HG03103 (cell line): ENCODE measurements at regions not wholly inside any gene's neighbourhood (a gene's known extent, or its start where the extent isn't known, plus 50 kb on each side); places are given as distances from the start of the nearest gene placed in this dataset.
"Not testable (repeated sequence)": the region's sequence is repeated elsewhere in the genome, so short reads cannot be mapped to it uniquely, and the experiment has no call there.

ENCODE experiments used
- ATAC-seq: cut with Tn5 transposase; IDR thresholded peaks from one replicate; pipeline ENCODE4 v1.9.1; 2021; ENCODE audit warnings: low read depth; ENCODE audit not compliant: unreplicated experiment

GRCh38 chr9:90449213-90449925 is 193.3 kb downstream of the DIRAS2 start:
- ATAC-seq = no peak

DNA sequence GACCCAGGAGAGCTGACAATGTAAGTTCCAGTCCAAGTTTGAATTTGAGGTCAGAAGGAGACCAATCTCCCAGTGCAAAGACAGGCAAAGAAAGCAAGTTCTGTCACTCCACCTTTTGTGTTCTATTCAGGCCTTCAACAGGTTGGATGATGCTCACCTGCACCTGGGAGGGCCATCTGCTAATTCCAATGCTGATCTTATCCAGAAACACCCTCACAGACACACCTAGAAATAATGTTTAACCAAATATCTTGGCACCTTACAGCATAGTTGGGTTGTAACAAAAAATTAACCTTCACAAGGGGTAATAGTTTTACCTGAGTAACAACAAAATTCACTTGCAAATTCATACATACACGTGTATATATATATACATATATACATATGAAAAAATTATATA is 190.8 kb downstream of the DIRAS2 start:
- no peak for ATAC-seq

GRCh38 chr9:90455316-90455715 is 187.3 kb downstream of the DIRAS2 start:
- ATAC-seq = no peak

DNA sequence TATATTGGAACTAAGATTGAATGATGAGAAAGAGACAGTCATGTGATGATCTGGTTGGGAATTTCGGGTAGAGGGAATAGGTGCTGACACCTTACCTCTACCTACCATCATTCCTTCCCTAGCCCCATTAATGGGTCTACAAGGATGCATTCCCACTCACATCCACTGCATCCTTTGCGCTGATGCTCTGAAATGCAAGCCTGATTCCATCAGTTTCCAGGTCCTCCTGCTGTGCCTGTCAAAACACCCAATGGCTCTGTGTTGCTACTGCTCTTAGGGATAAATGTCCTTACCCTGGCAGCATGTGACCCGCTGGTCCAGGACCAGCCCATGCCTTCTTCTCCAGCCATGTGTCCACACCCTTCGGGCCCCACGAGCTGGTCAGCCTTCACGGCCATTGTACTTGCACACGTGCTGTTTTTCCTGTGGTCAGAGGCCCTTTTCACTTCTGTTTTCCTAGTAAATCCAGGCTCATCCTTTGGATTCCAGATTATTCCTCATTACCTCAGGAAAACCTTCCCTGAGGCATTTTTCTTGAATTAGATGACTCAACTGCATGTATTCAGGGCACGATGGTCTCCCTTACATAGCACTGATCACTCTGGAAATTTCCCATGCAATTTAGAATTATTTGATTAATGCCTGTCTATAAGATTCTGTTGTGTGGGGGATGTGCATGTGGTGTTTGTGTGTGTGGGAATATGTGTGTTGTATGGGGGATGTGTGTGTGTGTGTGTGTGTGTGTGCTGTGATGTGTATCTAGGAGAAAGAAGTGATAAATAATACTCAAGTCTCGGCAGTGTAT is 185.0 kb downstream of the DIRAS2 start:
- ATAC-seq = no peak

DNA sequence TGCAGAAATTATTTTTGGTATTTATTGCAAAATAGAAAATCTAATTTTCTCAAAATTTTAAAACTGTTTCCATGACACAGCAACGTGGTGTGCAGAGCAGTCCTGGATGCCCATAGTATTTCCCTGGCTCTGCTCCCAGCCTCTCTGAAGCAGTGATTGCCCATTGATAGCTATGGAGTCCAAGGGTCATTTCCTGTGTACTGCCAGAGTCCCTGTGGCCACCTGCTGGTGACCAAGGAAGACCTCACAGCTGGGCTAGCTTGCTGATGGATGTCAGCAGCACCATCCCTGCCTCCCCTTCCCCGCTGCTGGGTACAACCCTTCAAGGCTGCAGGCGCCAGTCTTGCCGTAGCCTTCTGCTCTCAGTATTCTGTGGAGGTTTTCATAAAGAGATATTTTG is 184.1 kb downstream of the DIRAS2 start:
- no peak for ATAC-seq

DNA sequence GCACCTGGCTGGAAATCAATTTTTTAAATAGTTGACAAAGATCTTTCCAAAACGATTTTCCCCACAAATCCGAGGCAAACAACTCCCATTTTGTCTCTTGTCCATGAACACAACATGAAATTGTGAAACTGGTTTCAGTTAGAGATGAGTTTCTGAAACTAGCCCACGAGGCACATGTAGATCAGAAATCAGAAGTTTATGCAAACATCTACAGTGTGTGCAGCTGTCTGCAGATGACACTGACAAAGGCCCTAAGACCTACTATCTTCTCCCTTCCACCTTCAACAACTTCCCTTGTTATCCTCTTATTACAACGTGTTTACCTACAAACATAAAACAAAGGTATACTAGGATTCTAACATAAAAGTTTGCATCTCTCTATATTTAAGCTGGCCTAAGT is 183.3 kb downstream of the DIRAS2 start:
- ATAC-seq = no peak

- ATAC-seq = no peak
These were observed 182.4 kb downstream of the DIRAS2 start for GRCh38 chr9:90460220-90460619.

GRCh38 chr9:90464978-90465377 is 177.6 kb downstream of the DIRAS2 start:
- no peak for ATAC-seq

DNA sequence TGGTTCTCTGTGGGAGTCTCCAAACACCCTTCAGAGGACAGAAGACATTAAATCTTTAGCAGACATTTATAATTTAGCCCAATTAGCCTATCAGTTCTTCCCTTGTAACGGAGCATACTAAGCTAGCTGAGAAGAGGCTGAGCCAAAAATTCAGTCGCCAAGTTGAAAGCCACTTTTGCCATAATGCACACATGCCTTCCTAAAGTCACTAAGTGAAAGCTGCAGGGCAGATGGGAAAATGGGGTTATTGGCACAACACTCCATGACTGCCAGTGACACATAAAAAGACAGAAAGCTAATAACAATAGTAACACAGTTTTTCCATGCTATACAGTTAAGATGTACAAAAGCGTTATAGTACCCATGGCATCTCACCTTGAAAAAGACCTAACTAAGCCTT is 176.2 kb downstream of the DIRAS2 start:
- ATAC-seq = no peak

DNA sequence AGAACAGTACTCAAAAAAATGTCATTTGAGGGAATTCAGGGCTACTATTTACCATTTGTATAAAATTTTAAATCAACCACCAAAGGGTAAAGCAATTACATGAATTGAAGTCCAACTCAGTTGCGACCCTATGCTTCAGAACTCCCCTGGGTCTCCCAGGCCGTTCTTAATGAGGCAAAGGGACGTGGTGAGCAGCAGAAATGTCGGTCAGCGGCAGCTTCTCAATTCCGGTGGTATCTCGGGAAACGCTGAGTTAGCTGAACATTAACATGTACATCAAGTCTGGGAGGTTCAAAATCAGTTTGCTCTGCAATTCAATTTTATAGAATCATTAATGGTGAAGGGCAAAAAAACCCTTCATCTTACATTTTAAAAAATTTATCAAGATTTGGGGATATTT is 173.2 kb downstream of the DIRAS2 start:
- ATAC-seq = no peak

- ATAC-seq = no peak
These were observed 172.7 kb downstream of the DIRAS2 start for GRCh38 chr9:90469865-90470387.

- no peak for ATAC-seq
These were observed 166.6 kb downstream of the DIRAS2 start for GRCh38 chr9:90476058-90476457.

GRCh38 chr9:90477535-90477934 is 165.1 kb downstream of the DIRAS2 start:
- no peak for ATAC-seq

DNA sequence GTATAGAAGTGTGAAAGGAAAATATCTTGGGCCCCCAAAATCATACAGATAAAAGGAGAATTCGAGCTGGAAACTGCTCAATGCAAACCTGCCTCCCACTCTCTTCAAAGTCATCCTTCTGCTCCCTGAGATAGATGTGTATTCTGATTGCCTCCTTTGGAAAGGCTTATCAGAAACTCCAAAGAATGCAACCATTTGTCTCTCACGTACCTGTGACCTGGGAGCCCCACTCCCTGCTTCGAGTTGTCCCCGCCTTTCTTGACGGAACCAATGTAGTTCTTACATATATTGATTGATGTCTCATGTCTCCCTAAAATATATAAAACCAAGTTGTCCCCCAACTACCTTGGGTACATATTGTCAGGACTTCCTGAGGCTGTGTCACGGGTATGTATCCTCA is 163.8 kb downstream of the DIRAS2 start:
- no peak for ATAC-seq

- ATAC-seq = no peak
These were observed 157.6 kb downstream of the DIRAS2 start for GRCh38 chr9:90485028-90485427.

DNA sequence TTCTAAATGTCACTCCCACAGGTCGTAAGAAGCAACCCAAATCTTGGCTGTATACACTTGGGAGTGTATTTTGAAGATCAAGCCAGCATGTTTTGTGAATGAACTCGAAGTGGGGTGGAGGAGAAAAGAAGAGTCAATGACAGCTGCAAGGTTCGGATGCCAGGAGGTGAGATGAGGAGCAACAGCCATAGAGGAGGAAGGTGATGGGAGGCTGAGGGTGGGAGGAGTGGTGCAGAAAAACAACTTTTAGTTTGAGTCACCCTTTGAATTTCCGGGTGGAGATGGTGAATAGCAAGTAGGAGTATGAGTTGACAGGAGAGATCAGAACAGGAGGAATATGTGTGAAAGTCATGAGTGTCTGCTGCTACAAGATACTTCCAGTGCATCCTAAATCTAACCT is 153.6 kb downstream of the DIRAS2 start:
- no peak for ATAC-seq

GRCh38 chr9:90499761-90500160 is 142.9 kb downstream of the DIRAS2 start:
- ATAC-seq = no peak

GRCh38 chr9:90502134-90502533 is 140.5 kb downstream of the DIRAS2 start:
- ATAC-seq = no peak

- no peak for ATAC-seq
These were observed 138.1 kb downstream of the DIRAS2 start for GRCh38 chr9:90504486-90504885.

DNA sequence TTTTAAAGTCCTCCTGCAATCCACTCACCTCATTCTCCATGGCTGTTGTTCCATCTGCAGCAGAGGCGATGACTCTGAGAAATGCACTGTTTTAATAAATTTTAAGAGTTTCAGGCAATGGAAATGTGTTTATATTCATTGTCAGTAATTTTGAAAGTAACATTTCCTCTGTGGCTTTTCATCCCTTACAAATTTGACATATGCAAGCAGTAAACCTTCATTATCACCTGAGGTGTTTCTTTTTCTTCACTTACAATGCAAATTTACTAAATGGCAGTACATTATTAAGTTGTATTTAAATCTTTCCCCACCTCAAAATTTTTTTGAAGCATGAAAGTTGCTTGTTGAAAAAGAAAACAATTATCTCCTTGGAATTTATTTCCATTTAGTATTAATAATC is 136.9 kb downstream of the DIRAS2 start:
- no peak for ATAC-seq

GRCh38 chr9:90506402-90506801 is 136.2 kb downstream of the DIRAS2 start:
- ATAC-seq = not testable (repeated sequence)

DNA sequence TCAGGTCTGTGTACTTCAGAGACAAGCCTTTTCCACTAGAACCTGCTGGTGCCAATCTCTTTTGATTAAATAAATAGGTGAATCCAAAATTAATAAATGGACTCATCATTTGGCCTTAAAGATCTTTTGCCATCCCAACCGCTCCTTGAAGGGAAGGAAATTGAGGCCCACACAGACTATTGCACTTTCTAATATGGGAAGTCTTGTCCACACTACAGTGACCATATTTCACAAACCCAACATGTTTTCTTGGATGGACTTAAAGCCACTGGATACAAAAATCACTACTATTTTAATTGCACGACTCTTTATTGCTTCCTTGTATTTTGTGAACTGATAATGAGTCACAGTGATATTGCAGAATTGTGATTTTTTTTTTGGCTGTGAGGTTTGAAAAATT is 135.0 kb downstream of the DIRAS2 start:
- ATAC-seq = no peak
